Rectal smooth muscle tissue (tissue), 1 donor: ENCODE measurements at regions not wholly inside any gene's neighbourhood (a gene's known extent, or its start where the extent isn't known, plus 50 kb on each side); places are given as distances from the start of the nearest gene placed in this dataset.

Source experiments
- H3K27ac ChIP-seq: one replicate; pipeline ENCODE4 v1.7.0; 2013; ENCODE audit warnings: low read depth, low read length, inconsistent platforms
- H3K27me3 ChIP-seq: one replicate; pipeline ENCODE4 v1.7.0; 2013; ENCODE audit warnings: low read length; ENCODE audit not compliant: control insufficient read depth, insufficient read depth
- H3K36me3 ChIP-seq: one replicate; pipeline ENCODE4 v1.7.0; 2013; ENCODE audit warnings: low read length; ENCODE audit not compliant: control insufficient read depth, insufficient read depth
- H3K4me1 ChIP-seq: one replicate; pipeline ENCODE4 v1.7.0; 2013; ENCODE audit warnings: low read length; ENCODE audit not compliant: control insufficient read depth, insufficient read depth
- H3K4me3 ChIP-seq: one replicate; pipeline ENCODE4 v1.7.0; 2013; ENCODE audit warnings: low read length
- H3K9ac ChIP-seq: one replicate; pipeline ENCODE4 v1.7.0; 2013; ENCODE audit warnings: low read length

DNA sequence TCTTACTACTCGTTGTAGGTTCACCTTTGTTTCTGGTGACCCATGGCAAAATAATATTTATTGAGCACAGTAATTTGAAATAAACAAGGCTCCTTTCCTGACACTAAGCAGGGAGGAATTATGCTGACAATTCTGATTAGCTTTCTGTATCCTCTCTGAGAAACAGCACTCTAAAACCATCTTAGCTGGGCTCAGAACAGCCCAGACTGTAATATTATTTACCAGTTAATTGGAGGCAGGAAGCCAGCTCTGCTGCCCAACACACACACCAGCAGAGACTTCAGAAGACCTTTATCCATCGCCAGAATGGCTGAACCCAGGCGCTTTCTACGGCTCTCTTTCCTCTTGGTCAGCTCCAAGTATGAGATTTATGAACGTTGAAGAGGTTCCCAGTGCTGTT lies 77.6 kb upstream of the FMN2 start:
- H3K36me3 ChIP-seq, result no peaks in the 10 kb centered on the region
- no peaks in the 10 kb centered on the region for H3K27me3 ChIP-seq
- no peak overlapping the region for H3K27ac ChIP-seq
- no peak overlapping the region for H3K4me3 ChIP-seq
- H3K4me1 ChIP-seq, result no peaks in the 10 kb centered on the region
- no peak overlapping the region for H3K9ac ChIP-seq

GRCh38 chr1:240018617-240019016 lies 73.1 kb upstream of the FMN2 start:
- no peaks in the 10 kb centered on the region for H3K4me1 ChIP-seq
- H3K36me3 ChIP-seq, result no peaks in the 10 kb centered on the region
- H3K27ac ChIP-seq, result no peak overlapping the region
- no peak overlapping the region for H3K4me3 ChIP-seq
- no peaks in the 10 kb centered on the region for H3K27me3 ChIP-seq
- H3K9ac ChIP-seq, result no peak overlapping the region

GRCh38 chr1:240019524-240019923 lies 72.2 kb upstream of the FMN2 start:
- Histone ChIP-seq H3K9ac (no peak overlapping the region), H3K36me3 (no peaks in the 10 kb centered on the region), H3K27me3 (no peaks in the 10 kb centered on the region), H3K4me3 (no peak overlapping the region), H3K27ac (no peak overlapping the region), H3K4me1 (no peaks in the 10 kb centered on the region)

DNA sequence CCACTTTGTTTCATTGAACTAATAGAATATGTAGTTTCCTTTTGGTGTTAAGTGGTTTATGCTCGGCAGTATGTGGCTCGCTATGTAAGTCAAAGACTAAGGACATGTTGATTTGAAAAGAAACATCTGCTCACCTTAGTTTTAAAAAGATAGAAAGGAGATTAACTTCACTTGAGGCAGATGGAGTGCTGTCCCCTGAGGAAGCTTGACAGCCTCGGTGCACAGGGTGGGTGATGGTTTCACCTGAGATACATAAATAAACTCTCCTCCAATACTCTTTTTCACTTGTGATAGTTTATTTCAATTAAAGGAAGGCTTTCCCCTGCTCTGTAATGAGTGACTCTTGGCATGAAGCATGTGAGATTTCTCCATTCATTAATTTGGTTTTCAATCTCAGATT lies 70.8 kb upstream of the FMN2 start:
- Histone ChIP-seq H3K27me3 (no peaks in the 10 kb centered on the region), H3K4me1 (no peaks in the 10 kb centered on the region), H3K4me3 (no peak overlapping the region), H3K36me3 (no peaks in the 10 kb centered on the region), H3K9ac (no peak overlapping the region), H3K27ac (no peak overlapping the region)

DNA sequence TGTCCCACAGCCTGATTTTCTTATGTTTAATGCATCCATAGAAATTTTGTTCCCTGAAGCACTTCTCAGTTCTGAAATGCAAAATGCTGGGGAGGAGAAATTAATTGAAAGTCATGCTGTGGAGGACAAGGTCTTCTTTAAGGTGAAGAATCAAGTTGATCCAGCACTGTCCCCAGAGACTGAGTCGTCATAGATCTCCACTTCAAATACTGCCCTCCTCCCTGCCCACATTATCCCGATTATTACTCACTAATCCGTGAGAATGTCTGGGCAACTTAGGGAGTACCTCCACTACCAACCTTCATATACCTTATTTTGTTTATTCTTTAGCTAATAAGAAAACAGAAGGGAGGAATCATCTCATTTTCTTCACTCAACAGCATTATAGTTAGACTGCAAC lies 70.0 kb upstream of the FMN2 start:
- H3K27me3 ChIP-seq, result no peaks in the 10 kb centered on the region
- no peaks in the 10 kb centered on the region for H3K36me3 ChIP-seq
- H3K9ac ChIP-seq, result no peak overlapping the region
- no peak overlapping the region for H3K27ac ChIP-seq
- no peaks in the 10 kb centered on the region for H3K4me1 ChIP-seq
- no peak overlapping the region for H3K4me3 ChIP-seq

DNA sequence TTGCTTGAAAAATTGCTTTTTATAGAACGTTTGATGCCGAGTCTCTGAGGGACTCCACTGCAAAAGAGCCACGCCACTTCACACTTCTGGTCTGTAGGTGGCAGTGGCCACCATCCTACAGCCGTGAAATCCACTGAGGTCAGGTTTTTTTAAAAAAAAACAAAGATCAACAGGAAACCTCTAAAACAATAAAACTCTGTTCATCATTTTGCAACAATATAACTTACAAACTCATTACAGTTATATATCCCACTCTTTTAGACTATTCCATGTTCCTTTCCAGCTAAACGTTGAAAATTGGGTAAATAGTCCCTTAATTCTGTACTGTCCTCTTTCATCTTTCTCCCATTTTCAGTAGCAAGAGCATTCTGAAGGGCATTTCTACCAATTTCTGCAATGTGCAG lies 64.6 kb upstream of the FMN2 start:
- Histone ChIP-seq H3K9ac (no peak overlapping the region), H3K27ac (no peak overlapping the region), H3K4me3 (no peak overlapping the region), H3K27me3 (no peaks in the 10 kb centered on the region), H3K36me3 (no peaks in the 10 kb centered on the region), H3K4me1 (no peaks in the 10 kb centered on the region)

- Histone ChIP-seq H3K4me1 (no peaks in the 10 kb centered on the region), H3K9ac (no peak overlapping the region), H3K4me3 (no peak overlapping the region), H3K27ac (no peak overlapping the region), H3K27me3 (no peaks in the 10 kb centered on the region), H3K36me3 (no peaks in the 10 kb centered on the region)
Measured at GRCh38 chr1:240029418-240029817, 62.3 kb upstream of the FMN2 start.

- H3K27me3 ChIP-seq, result no peaks in the 10 kb centered on the region
Measured at GRCh38 chr1:240030236-240030635, 61.4 kb upstream of the FMN2 start.

DNA sequence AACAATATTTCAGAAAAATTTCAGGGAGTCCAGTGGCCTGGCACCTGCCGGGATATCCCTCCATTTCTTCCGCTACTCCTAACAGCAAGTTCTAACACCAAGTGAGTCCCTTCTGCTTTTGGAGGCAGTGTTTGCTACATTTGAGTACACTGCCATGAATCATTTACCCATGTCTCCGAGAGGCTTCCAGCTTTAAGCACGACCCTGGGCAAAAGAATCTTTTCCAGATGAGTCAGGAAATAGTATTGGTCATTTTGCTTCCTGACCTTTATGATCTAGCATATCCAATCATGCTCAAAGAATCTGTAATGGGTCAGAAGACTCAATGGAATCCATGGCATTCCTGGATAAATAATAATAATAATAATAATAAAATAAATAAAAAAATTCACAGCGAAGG lies 60.7 kb upstream of the FMN2 start:
- H3K4me1 ChIP-seq, result no peaks in the 10 kb centered on the region
- no peaks in the 10 kb centered on the region for H3K27me3 ChIP-seq
- no peak overlapping the region for H3K4me3 ChIP-seq
- H3K27ac ChIP-seq, result no peak overlapping the region
- no peak overlapping the region for H3K9ac ChIP-seq
- H3K36me3 ChIP-seq, result no peaks in the 10 kb centered on the region

More at GRCh38 chr1:240030236-240030635, 61.4 kb upstream of the FMN2 start:
- no peaks in the 10 kb centered on the region for H3K36me3 ChIP-seq
- H3K9ac ChIP-seq, result no peak overlapping the region
- no peak overlapping the region for H3K4me3 ChIP-seq
- H3K4me1 ChIP-seq, result no peaks in the 10 kb centered on the region
- no peak overlapping the region for H3K27ac ChIP-seq

DNA sequence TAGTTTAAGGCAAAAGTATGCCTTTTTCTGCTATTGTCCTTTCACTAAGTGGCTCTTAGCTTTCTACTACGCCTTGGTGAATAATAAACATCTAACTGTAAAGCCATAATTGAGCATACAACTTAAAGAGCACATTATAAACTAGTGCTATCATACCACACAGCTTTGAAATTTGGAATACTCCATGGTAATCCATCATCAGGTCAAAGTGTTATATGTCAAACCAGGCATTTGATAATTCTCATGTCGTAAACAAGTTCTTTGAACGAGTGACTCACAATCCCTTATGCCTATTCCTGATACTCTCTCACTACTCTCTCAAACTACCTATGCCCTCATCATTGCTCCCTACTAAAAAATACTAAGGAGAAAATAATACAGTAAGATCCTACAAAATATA lies 60.3 kb upstream of the FMN2 start:
- Histone ChIP-seq H3K27me3 (no peaks in the 10 kb centered on the region), H3K4me1 (no peaks in the 10 kb centered on the region), H3K4me3 (no peak overlapping the region), H3K9ac (no peak overlapping the region), H3K27ac (no peak overlapping the region), H3K36me3 (no peaks in the 10 kb centered on the region)

DNA sequence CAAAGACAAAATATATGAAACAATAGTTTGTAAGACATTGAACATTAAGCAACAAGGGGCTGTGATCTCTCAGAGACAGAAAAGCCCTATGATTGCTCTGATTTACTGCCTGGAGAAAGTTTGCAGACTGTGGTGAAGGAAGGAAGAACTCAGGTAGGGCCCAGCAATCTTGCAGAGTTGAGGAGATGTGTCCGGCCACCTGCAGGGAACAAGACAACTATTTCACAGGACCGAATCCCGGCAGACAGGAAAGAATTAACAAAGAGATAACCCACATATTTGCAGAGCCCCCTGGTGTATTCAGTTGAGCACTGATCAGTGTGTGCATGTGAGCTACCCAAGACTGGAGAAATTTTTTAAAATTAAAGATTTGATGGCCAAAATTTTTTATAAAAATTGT lies 58.3 kb upstream of the FMN2 start:
- Histone ChIP-seq H3K27ac (no peak overlapping the region), H3K4me1 (no peaks in the 10 kb centered on the region), H3K4me3 (no peak overlapping the region), H3K36me3 (no peaks in the 10 kb centered on the region), H3K9ac (no peak overlapping the region), H3K27me3 (no peaks in the 10 kb centered on the region)

GRCh38 chr1:240036526-240036925 lies 55.2 kb upstream of the FMN2 start:
- H3K4me1 ChIP-seq, result no peaks in the 10 kb centered on the region
- no peaks in the 10 kb centered on the region for H3K27me3 ChIP-seq
- no peak overlapping the region for H3K27ac ChIP-seq
- H3K36me3 ChIP-seq, result no peaks in the 10 kb centered on the region
- no peak overlapping the region for H3K9ac ChIP-seq
- H3K4me3 ChIP-seq, result no peak overlapping the region
